SU-DHL-6 (cell line): ENCODE measurements at regions not wholly inside any gene's neighbourhood (a gene's known extent, or its start where the extent isn't known, plus 50 kb on each side); places are given as distances from the start of the nearest gene placed in this dataset.

Experiments
- EZH2phosphoT487 ChIP-seq: fragments of 200-600 bp; sonication (generic), shearing (Covaris generic); conservative IDR thresholded peaks from 2 replicates; pipeline ENCODE4 v1.6.1; 2018; ENCODE audit warnings: mild to moderate bottlenecking, antibody characterized with exemption, low read length, moderate library complexity, mixed read lengths
- TF ChIP-seq, protein P1 (sequence below): fragments of 200-600 bp; sonication (generic); IDR thresholded peaks from one replicate; pipeline ENCODE4 v1.5.1; 2017; ENCODE audit warnings: antibody characterized with exemption, mild to moderate bottlenecking, low read length, moderate library complexity; ENCODE audit not compliant: insufficient read depth, poor library complexity, severe bottlenecking

DNA sequence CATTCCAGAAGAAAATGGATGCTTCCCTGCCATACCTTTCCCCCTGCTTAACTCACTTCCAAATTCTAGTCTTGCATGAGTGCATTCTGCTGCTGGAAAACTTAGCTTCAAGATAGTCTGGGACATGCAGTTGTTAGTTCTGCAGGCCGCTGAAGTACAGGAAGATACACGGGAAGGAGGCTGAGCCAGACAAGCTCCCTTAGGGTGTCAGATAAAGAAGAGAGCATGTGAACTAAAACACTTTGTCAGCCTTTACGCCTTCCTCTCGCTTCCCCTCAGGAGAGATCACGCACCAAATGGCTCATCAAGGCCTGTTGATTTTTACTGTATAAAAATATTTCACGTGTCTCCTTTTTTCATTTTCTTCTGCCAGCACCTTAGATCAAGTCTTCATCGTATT lies 420.7 kb downstream of the INSC start:
- TF ChIP-seq, protein P1, sequence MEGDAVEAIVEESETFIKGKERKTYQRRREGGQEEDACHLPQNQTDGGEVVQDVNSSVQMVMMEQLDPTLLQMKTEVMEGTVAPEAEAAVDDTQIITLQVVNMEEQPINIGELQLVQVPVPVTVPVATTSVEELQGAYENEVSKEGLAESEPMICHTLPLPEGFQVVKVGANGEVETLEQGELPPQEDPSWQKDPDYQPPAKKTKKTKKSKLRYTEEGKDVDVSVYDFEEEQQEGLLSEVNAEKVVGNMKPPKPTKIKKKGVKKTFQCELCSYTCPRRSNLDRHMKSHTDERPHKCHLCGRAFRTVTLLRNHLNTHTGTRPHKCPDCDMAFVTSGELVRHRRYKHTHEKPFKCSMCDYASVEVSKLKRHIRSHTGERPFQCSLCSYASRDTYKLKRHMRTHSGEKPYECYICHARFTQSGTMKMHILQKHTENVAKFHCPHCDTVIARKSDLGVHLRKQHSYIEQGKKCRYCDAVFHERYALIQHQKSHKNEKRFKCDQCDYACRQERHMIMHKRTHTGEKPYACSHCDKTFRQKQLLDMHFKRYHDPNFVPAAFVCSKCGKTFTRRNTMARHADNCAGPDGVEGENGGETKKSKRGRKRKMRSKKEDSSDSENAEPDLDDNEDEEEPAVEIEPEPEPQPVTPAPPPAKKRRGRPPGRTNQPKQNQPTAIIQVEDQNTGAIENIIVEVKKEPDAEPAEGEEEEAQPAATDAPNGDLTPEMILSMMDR = no peak
- TF ChIP-seq EZH2phosphoT487 = no peak
